HG03060 (cell line): ENCODE measurements at regions not wholly inside any gene's neighbourhood (a gene's known extent, or its start where the extent isn't known, plus 50 kb on each side); places are given as distances from the start of the nearest gene placed in this dataset.

ENCODE experiments used
- ATAC-seq: cut with Tn5 transposase; IDR thresholded peaks from one replicate; pipeline ENCODE4 v1.9.1; 2021; ENCODE audit warnings: low read depth, moderate number of reproducible peaks; ENCODE audit not compliant: unreplicated experiment

DNA sequence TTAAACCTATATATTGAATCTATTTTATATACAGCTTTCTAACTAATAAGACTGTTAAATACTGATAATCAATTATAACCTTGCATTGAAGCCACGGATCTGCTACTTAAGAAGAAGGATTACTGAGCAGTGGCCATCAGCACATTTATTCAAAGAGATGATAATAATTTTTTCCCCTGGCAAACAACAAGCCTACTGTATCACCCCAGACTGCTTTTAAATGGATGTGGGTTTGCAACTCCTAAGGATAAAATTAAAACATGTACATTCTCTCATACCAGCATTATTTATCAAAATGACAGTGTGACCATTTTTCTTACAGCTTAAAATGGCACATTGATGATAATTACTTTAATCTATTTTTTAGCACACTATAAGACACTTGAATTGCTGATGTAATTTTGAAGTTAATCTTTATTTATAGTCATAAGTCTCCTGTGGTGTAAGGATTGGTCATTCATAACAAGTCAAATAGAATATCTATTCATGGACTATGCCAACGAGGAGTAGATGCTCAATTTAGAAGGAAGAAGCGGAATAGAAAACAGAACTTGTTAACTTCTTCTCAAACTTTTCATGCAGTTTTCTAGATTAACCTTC is 517.7 kb downstream of the METTL4 start:
- ATAC-seq: no peak

DNA sequence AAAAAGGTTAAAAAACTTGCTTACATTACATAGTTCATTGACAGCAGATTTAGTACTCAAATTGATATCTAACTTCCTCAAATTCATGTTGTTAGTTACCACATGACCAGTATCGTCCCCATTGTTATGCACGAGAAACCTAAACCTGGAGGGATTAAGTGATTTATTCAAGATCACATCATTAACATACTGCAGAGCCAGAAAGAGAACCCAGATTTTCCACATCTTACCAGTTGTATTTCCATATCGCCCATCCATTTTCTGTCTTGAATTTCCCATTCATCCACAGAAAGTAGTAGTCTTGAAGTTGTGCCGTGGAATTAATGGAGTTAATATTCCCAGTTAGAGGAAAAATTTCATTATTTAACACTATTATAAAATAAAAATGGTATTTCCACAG is 512.0 kb downstream of the METTL4 start:
- ATAC-seq: no peak

DNA sequence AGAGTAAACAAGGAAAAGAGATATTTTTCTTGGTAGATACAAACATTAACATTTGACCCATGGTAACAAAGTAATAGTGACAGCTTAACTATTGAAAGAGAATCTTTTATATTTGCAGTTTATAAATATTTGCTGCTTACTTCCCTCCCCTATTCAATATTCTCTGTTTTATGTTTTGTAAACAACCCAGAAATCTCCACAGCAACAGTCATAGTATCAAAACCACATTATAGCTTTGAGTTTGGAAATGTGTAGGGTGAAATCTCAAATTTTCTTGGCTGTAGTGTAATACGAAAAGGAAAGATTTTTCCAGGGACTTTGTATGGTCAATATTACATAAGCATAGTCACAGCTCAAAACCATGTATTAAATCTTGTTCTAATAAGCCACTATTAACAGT is 511.2 kb downstream of the METTL4 start:
- ATAC-seq: no peak

DNA sequence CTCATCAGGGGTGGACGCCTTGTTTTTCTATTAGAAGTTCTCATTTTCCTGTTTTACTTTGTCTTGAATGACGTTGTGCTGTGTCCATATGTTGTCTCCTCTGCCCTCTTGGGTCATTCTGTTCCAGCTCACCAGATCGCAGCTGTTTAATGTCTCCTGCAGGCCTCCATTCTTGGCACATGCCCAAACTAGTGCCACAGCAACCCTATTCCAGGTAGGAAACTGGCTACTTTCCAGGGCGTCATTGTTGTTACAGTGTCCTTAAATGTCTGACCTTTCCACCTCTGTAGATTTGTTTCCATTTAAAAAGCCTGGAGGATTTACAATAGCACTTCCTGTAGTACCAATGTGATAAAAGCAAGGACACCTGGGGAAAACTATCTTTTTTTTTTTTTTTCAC is 500.7 kb downstream of the METTL4 start:
- ATAC-seq: no peak

DNA sequence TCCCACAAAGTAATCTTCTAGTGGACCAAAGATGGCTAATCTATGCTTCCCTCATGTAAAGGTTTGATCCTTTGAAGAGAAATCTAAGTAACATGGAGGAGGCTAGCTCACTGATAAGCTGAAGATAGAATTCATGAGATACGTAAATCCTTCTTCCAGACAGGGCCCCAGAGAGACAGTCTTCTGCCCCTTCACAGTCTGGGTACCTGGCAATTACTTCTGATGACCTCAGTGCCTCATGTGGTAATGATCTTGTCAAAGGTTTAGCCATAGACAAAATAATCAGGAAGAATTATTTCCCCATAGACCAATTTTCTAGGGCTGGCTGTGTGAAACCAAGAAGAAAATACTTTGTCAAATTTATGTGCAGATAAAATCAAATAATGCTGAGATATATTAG is 495.8 kb downstream of the METTL4 start:
- ATAC-seq: no peak

DNA sequence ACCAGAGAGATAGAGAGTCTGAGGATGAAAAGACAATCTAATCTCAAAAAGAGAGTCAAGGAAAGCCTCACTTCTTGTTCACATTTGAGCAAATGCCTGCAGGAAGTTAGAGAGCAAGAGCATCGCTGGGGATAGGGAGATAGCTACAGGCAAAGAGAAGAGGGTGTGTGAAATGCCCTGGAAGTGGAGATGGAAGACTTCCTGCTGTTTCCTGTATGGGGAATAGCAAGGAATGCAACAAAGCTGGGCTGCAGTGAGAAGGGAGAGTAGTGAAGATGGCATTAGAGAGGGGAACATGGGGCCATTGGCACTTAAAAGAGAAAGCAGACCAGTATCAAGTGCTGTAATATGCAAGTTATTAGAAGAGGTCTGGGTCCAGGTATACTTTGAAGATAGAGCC is 488.6 kb downstream of the METTL4 start:
- ATAC-seq: no peak

DNA sequence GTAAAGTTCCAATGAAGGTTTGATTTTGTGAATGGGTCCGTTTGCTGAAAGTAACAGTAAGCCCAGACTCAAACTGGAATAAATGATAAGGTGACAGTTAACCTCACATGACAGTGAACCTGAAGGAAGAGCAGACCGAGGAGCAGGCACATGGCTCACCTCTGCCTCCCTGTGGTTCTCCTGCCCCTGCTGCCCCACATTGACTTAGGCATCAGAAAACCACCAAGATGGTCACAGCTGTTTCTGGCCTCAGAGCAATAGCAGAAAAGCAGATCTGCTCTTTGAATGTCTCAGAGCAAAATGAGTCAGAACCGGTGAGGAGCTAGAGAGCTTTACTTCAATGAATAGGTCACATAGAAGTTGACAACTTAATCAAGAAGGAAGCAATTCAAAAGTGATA is 487.6 kb downstream of the METTL4 start:
- no peak for ATAC-seq

DNA sequence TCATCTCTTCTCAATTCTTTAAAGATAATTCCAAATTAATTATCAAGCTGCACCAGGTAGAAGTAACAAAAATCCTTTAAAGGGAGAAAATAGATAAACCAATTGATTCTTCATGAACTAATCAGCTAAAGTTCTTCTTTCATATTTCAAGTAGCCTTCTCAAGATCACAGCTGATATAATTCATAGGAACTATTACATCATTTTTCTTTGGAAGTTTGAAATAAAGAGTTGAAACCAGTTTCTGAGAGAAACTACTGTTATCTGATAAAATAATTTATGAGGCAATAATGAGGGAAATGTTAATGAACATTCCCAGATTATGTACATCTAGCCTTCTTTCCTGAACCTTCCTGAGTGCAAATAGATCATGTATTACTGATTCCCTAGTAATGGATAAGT is 484.9 kb downstream of the METTL4 start:
- no peak for ATAC-seq

DNA sequence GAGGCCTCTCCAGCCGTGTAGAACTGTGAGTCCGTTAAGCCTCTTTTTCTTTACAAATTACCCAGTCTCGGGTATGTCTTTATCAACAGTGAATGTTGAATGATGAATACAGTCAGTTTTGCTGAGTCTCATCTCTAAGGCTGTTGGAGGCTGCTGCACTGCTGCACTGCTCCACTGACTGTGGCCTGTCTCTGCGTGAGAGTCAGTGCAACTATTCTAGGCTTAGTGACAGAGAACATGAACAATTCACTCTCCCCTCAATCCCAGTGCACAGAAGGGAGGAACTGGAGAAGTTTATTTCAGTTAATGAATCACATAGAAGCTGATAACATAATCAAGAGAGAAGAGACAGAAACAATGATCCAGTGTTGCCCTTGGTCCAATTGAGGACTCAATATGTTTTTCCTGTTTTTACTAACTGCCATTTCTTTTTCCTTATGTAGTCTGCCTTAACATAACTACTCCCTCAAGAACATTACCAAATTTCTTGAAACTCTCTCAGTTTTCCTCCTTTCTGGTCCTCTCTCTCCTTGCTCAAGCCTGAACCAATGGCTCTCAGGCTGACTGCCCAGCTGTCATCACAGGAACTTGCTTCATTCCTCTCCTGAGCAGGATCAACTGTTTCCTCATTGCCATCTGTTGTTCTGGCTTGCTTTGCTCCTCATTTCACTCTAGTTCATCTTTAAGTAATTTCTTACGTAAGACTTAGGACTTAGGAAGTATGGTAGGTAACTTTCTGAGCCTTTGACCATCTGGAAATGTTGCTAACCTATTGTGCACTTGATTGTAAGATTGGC is 483.2 kb downstream of the METTL4 start:
- no peak for ATAC-seq

DNA sequence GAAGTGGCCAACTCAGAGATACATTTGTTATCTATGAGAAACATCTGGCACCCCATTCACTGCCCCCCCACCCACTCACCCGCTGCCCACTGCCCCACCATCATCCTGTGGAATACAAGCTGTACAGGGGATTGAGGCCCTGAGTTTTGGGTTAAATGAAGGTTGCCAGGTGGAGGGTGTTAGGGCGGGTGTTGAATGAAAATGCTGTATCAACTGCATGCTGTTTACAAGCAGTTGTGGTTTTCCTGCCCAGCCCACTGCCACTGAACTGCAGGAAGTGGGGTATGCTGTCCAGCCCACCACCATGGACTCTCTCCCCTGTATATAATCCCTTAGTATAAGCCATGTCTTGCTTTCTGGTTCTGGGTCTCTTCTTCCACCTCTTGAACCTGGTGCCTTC is 481.9 kb downstream of the METTL4 start:
- no peak for ATAC-seq

DNA sequence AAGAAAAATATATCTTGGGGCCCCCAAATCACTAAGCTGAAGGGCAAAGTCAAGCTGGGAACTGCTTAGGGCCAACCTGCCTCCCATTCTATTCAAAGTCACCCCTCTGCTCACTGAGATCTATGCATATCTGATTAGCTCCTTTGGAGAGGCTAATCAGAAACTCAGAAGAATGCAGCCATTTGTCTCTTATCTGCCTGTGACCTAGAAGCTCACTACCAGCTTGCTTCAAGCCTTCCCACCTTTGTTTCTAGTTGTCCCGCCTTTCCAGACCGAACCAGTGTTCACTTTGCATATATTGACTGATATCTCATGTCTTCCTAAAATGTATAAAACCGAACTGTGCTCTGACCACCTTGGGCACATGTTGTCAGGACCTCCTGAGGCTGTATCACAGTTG is 479.4 kb downstream of the METTL4 start:
- ATAC-seq: no peak

DNA sequence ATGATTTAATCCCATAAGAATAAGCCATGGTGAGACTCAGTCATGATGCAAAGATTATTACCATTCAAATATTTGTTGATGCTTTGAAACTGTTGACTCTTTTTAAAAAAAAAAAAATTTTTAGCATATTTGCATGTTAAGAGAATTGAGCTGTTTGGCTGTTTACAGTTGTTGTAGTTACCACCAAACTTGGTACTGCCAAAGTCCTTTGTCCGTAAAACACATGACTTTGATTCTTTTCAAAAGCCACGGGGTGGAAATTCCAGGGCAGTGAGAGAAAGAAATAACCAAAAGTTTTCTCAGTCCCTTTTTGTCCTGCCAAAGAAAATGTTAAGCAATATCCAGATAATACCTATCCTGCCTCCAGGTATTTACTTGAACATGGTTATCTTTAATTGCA is 474.8 kb downstream of the METTL4 start:
- no peak for ATAC-seq

DNA sequence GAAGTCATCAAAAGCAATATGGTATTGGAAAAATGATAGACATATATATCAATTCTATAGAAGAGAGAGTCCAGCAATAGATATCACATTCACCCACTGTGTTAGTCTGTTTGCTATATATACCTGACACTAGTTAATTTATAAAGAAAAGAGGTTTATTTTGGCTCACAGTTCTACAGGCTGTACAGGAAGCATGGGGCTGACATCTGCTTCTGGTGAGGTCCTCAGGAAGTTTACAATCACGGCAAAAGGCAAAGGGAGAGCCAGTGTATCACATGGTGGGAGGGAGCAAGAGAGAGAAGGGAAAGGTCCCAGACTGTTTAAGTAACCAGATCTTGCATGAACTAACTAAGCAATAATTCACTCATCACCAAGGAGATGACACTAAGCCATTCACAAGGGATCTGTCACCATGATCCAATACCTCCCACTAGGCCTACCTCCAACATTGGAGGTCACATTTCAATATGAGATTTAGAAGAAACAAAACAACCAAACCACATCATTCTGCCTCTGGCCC is 470.6 kb downstream of the METTL4 start:
- ATAC-seq: no peak

DNA sequence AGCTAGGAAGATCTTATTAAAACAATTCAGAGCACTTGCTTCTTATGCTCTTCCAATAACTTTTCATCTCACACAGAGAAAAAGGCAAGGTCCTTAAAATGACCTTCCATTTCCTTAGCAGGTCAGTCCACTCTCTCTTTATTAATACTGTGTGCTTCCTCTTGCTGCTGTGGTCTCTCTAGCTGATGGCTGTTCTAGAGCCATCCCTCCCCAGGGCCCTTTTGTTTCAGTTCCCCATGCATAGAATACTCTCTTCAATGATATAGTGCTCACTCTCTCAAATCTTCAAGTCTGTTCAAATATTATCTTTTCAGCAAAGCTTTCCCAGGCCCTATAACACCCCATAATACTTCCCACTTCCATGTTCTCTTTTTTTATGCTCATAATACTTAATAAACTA is 469.3 kb downstream of the METTL4 start:
- no peak for ATAC-seq

DNA sequence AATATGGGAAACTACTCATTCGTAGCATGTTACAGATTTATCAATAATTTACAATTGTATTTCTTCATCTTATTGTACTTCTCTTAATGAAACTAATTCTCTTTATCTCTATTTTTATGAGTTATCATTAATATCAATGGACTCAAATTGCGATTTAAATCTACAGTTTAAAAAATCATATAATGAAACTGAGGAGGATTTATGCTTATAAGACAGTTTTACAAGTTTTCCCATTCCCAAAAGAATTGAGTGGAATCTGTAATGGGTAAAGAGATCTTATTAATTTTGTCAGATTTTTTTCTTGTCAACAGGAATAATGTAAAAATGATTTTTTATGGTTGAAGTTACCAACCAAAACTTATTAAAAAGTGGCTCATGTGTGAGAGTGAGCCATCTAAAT is 468.0 kb downstream of the METTL4 start:
- no peak for ATAC-seq

DNA sequence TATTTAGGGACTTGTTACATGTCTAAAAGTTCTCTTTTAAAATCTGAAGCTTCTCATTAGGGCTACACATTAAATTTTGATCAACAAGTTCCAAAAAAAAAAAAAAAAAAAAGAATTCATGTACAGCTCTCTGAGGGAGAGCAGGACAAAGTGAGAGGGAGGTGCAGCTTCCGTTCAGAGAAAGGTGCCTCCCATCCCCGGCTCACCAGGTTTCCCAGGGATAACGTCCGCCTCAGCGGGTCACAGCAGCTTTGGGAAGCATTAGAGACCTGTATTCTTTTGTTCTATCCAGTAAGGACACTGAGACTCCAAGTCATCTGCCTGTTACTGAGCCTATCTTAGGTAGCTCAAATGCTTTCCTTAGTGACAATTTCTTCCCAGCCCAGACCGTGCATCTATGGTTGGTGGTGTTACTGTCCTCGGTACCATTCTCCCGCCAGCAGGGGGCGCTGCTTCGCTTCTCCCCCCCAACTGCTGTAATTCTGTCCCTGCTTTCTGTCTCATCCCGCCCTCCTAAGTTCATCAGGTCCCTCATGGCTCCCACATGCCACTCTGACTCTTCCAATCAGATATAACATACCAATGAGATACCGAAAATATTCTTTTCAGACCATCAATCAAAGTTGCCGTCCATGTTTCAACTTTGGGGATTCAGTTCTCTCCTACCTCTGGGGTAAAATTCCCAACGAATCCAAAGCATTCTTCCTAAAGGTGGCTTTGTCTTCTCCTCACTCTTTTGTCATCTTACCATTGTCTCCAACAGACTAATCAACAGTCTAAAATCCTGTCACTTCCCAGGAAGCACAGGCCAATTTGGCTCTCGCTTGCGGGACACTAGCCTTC is 466.5 kb downstream of the METTL4 start:
- ATAC-seq: peak; percentile 80

DNA sequence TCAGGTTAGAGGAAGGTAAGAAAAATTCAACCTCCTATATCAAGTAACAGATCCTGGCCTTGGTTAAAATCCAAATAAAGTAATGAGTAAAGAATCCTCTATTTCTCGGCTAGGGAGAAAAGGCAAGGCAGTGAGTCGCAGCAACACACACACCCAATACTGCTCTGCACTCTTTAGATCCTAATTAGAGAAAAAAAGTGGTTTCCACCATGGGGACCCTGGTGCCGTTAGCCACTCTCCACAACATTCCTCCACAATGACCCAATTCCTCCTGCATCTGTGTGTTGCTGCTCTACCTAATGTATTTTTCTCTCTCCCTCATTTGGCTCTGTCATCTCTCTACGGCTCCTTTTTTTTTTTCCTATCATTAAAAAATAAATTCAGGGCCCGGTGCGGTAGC is 462.7 kb downstream of the METTL4 start:
- no peak for ATAC-seq

DNA sequence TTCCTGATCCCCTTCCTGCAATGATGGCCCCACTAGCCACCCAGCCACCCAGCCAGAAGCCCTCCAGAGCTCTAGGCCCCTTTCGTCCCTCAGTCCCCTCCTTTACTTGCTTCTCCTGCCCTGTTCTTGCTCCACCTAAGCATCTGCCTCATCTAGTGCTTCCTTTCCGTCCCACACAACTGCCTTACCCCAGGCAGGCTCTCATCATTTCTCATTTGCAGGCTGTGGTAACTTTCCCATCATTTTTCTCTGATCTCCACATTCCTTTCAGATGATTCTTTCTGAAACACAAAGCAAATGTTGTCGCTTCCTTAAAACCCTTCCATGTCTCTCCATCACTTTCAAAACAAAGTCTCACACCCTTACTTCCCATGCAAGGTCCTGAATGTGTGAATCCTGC is 459.8 kb downstream of the METTL4 start:
- ATAC-seq: no peak

DNA sequence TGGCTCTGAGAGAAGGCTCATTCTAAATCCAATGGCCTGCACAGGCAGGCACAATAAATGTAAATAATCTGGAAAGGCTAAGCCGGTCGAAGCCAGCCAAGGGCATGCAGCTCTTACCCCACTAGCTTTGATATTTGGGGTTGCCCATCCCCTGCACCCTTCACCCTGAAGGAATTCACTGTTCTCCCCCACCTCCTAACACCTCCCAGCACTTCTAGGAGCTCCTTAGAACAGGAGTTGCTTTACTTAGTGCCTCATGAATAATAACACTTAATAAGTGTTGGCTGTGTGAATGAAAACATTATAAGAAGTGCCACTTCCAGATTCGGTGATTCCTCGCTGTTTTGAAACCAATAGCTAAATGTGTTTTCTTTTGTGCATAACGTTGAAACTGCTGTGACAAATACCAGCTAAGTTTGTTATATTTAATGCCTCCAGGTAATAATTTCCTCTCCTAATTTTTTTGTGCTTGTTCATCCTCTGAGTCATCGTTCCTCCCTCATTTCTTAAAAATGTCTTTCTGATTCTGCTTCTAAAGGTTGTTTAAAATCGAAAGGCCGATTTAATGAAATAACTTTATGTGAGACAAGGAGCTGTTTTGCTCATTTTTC is 458.8 kb downstream of the METTL4 start:
- ATAC-seq: no peak

DNA sequence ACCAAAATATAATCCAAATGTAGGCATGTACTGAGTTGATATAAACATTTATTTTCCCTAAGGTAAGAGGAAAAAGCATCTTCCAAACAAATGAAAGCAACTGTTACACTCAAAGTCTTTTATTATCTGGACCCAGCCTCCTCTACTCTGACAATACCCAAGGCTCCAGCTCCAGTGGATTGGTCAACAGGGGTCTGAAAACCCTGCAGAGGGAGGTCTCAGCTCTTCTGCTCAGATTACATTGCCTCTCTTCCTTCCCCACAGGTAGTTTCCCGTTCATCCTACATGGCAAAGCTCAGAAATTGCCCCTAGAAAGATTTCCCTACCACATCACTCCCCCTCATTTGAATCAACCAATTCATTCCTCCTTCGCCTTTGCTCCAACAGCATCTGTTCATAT is 457.0 kb downstream of the METTL4 start:
- ATAC-seq: no peak

DNA sequence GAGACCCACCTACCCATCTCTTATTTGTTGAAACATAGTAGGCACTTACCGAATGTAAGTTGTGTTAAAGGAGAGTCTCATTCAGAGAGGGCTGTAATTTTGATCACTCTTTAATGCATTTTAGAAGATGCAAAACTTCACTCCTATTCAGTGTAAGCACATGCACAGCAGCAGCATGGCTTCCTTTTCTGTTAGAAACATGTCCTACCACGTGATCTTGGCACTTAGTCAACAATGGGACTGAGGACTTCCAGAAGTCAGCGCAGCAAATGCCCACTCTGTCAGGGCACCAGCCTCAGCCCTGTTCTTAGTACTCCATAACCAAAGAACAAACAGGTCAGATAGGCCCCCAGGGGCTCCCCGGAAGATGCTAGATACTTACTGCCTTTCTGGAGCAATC is 456.5 kb downstream of the METTL4 start:
- no peak for ATAC-seq
